SKM-1 (cell line): ENCODE measurements at regions not wholly inside any gene's neighbourhood (a gene's known extent, or its start where the extent isn't known, plus 50 kb on each side); places are given as distances from the start of the nearest gene placed in this dataset.
"Not testable (repeated sequence)": the region's sequence is repeated elsewhere in the genome, so short reads cannot be mapped to it uniquely, and the experiment has no call there.

ENCODE experiments used
- DNase-seq: peaks from one replicate; lab custom pipeline; 2025; ENCODE audit not compliant: unreplicated experiment; lab: John Stamatoyannopoulos, UW

DNA sequence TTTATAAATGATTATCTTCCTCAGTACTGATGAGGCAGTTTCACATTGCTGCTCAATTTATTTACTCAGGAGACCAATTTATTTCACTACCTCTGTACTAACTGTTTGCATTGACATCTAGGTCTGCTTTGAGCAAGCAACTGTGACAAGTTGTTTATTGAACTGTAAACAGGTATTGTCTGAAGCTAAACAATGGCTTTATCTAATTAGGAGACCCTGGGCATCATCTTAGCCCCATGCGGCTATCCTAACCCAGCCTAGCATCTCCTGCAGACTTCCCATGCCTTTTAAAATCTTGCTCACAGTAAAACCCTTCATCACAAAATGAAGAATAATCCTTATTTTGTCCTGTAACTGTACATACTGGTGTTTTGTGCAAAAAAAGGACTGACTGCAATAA is 348.2 kb downstream of the RWDD3 start:
- DNase-seq = no peak

DNA sequence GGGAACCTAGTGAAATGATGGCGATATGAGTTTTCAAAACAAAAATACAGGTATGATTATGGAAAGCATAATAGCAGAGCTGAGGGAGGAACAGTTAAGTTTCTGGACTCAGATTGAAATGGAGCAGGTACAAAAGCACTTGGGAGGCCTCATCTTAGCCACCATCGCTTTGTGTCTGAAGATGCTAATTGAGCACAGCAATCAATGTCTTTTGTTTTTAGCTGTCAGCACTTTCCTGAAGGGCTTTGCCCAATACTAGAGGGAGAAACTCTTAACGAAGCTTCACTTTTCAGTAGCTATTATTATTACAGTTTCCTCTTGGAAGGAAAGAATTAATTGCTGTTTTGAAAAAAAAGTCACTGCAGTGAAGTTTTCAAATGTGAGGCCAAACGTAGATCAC is 348.7 kb downstream of the RWDD3 start:
- no peak for DNase-seq

DNA sequence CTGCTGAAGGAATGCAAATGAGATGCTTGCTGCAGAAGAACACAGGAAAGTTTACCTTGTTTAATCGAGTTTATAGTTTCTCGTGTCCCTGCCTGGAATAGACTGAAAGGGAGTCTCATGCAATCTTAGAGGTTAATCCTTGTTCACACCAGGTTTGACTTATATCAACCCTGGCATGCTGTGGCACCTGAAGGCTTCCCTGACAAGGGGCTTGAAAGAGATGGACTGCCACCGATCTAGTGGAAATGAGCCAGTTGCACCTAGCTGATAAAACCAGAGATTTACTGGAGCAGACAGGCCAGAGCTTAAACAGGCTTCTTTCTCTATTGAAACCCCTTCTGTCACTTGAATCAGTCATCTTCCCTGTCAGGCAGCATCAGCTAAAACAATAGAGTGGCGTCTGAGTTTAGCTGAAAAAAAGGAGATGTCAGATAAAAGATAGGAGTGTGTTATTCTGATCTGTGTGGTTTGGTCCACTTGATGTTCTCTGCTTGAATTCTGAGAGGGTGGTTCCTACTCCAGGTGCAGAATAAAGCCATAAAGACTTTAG is 349.7 kb downstream of the RWDD3 start:
- DNase-seq = no peak

DNA sequence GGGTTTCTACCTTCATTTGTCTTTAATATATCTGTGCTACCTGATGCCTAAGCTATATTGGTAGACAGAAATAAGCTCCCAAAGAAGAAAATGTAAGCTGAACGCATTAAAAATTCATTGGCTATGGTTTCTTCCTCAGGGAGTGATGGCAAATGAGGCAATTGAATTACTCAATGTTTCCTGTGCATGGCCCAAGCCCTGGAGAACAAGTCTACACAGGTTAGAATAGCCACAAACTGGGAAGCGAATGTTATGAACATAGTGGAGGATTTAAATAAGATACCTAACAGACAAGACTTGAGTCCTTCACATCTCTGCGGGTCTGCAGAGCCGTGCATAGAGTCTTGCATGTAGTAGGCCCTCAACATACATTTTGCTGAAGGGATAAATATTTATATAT is 350.3 kb downstream of the RWDD3 start:
- DNase-seq = no peak

DNA sequence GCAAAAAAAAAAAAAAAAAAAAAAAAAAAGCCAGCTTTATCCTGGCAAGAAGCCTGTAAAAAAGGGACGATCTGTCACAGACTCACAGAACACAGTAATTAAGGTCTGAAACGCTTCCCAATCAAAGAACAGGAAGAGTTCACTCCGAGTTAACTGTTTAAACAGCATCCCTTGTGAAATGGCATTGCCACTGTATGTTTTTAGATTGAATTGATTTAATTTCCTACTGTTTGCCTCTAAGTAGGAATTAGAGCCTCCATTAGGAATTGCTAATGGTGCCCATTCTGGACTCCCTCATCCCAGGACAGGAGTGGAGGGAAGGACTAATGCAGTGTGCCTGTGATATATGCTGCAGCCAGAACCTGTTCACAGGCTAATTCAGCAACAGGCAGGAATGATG is 370.8 kb downstream of the RWDD3 start:
- DNase-seq = no peak

DNA sequence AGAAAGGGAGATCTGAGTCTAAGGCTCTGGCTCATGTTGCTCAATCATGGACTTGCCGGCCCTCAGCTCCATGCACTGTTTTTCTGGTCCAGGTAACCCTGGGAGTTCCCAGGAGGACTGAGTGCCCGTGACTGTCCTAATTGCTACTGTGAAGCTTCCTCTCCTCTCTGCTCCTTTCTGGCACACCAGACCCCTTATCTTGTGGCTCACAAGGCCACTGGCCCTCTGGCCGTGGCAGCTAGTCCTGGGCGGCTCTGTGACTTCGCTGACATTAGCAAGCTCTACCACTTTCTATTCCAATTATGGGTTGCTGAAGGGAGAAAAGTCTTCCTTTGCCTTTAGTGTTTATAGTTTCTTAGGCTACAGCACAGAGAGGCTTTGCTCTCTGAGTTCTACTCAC is 380.2 kb downstream of the RWDD3 start:
- DNase-seq = no peak

DNA sequence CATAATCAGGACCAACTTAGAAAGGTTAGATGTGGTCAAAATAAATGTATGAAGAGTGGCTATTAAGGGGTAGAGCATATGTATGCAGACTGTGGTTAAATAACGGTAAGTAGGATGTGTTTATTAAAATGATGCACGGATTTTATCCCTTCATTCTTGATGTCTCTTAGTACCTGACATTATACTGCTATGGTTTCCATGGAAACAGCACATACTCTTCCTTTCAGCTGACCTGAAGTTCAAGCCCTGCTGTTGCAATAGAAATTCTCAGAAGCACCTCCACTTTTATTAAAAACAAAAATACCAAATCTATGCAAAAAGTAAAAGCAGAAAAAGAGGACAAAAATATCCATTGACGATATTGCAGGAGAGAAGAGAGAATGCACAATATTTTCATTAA is 381.4 kb downstream of the RWDD3 start:
- DNase-seq = no peak

DNA sequence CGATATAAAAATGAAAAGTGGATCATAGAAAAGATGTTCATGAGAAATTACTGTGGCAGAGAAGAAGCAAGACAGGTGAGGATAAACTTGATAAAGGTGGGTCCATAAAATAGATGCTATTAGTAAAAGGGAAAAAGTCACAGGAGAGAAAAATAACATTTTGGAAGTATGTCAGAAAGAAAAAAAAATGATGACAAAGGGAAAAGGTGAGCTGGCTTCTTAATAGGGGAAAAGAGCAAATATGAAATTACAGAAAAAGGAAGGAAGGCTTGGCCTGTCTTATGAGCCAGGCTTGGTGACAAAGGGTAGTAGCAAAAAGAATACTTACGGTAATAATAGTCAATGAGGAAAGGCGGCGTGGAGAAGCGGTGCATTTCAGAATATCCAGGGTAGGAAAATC is 386.1 kb downstream of the RWDD3 start:
- no peak for DNase-seq

DNA sequence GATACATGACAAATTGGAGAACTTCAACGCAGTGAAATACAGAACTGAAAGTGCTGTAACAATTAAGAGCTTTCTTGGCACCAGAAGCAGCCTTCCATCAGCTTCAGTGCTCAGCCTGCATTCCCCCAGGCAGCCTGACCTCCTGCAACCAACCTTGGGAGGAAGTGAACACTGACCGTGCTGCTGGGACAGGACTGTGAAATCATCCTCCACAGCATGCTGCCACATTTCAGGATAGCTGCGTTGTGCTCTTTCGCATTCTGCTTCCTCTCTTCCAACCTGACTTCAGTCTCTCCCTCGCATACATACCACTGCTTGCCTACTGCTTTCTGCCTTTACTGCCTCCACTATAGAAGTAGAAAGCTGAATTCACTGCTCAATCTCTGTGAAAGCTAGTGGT is 388.6 kb downstream of the RWDD3 start:
- peak; percentile 22 for DNase-seq

DNA sequence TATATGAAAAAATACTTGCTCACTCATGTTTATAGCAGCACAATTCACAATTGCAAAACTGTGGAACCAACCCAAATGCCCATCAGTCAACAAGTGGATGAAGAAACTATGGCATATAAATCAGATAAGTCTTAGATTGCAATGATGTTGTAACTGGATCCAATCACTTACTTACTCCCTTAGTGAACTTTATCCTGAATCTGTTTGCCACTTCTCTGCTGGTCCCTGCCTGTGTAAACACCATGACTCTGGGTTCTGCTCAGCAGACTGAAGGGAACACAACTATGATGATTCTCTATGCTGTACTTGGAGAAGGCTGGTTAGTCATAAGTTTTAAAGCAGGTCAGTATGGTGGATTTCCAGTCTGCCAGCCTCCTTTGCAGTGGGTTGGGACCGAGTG is 391.2 kb downstream of the RWDD3 start:
- no peak for DNase-seq

DNA sequence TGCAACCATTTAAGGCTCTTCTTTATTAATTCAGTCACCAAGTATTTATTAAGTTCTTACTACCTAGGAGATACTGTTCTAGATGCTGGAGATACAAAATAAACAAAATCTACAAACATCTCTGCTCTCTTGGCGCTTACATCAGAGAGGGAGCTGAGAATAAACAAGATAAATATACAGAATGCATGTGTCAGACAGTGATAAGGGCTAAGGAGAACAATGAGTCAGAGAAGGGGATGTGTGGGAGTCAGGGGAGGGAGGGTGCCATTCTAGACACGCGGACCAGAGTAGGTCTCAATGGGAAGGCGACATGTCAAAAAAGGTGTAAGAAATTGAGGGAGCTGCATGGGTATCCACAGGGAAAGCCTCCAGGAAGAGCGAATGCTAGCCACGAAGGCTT is 393.2 kb downstream of the RWDD3 start:
- no peak for DNase-seq

DNA sequence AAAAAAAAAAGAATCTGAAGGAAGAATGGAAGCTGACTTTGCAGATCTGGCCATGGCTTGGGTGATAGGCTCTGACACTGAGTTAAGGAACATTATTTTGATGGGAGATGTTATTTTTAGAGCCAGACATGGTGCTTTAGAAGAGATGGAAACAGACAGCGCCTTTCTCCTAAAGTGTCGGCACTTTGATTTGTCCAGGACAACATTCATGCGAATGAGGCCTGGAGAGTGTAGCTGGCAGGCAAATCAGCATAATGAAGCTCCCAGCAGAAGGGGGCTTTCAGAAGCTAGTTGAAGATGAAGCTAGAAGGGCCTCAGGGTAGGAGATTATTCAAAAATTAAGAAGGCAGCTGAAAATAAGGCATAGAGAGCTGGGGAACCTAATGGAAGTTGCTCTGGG is 397.7 kb downstream of the RWDD3 start:
- DNase-seq = no peak

DNA sequence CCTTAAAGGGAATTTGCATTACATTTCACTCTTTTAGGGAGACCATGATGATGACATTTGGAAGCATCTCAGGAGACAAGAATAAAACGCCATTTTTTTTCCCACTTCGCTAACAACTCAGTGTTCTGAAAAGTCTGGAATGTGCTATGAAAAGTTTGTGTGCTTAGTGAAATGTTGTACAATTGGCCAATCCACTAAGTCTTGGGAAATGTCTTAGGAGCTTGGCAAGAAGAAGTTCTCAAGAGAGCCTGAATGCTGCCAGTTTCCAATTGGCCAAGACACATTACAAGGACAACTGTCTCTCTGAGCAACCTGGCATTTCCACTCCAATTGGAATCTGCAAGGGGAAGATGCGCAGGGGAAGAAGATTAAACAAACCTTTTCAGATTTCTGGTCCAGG is 401.8 kb downstream of the RWDD3 start:
- no peak for DNase-seq

DNA sequence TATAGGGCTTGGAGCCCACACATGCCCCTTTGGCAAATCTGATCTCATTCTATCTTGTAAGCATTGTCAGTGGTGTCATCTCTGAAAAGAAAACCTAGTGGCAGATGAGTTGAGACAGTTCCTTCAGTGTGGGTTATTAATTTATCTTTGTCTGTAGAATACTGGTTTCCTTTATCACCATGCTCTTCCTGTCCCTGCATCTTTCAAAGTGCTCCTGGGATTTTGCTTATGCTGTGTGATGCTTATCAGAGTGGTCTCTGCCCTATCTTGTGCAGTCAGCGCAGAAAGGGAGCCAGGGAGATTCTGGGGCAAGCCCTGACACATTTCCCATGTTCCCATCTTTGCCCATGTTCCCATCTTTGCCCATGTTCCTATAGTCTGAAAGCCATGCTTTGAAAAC is 402.9 kb downstream of the RWDD3 start:
- DNase-seq = no peak

DNA sequence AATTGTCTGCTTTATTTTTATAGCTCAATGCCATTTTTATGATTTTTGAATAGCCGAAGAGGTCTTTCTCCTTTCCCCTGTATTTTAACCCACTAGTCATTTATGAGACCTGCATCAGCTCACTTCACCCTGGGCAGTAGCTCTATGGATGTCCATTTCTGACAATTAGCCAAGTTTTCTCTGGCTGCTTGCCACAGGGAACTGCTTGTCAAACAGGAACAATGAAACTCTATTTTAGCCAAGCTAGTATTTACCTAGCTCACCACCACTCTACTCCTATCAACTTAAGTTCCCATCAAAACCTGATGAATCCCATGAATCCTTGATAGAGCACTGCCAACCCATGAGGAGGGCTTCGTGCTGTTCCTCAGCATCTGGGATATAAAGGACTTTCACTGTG is 406.7 kb downstream of the RWDD3 start:
- DNase-seq = no peak

DNA sequence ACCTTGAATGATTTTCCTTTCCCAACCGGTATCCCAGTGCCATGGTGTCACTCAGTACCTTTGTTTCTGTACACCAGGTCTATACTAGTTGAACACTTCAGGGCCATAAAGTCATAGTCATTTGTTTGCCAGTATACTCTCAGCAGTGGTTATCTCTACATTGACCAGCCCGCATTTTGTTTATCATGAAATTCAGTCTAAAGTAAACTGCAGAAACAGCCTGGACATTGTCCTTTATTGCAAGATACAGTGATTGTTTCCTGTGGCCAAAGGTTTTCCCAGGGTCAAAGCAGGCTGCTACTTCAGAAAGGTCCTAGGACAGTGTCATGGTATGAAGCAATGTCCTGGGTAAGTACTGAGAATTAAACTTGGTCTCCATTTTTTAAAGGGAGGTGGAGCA is 407.4 kb downstream of the RWDD3 start:
- DNase-seq = no peak

DNA sequence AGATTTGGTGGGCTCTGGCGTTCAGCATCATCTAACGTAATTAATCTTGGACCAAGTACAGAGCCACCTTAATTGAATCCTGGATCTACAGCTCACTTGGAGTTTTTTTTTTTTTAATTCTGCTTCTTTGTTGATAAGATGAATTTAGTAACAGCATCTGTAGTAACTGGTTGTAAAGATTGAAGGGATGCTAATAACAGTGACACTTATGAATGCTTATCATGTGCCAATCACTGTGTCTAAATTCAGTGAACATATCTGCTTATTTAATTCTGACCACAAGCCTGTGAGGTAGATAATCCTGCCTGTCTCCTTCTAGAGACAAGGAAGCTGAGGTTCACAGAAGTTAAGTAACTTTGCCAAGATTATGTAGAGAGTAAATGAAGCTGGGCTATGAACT is 408.0 kb downstream of the RWDD3 start:
- no peak for DNase-seq

DNA sequence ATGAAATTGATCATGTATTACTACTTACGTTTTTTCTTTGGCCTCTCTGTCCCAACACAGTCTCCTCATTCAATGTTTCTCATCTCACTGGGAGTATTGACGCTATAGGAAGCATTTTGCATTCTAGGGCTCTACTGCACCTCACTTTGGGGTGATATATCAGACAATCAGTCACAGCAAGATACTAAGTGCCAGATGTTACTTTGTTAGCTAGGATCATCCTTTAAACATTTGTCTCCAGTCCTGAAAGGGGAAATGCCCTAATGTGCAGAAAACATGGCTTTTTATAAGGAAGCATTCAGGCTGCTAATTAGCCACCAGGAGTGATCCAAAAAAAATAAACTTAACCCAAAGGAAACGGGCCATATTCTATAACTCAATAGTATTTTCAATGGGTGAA is 409.1 kb downstream of the RWDD3 start:
- DNase-seq = no peak

DNA sequence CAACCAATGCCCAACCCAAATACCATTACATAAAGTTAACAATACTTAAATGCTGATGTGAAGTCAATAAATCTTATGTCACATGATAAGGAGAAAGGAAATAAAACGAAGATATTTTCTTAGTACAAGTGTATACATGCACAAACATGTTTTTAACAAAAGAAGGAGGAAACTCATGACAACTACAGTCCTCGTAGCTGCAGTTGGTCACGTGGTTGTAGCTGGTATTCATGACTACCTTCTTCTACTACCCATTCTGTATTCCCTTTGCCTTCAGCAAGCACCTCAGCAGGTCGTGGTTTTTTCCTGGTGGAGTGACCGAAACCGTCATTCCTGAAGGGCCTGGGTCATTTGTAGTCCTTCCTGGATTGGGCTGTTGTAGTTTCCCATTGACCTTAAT is 411.1 kb downstream of the RWDD3 start:
- DNase-seq = not testable (repeated sequence)

DNA sequence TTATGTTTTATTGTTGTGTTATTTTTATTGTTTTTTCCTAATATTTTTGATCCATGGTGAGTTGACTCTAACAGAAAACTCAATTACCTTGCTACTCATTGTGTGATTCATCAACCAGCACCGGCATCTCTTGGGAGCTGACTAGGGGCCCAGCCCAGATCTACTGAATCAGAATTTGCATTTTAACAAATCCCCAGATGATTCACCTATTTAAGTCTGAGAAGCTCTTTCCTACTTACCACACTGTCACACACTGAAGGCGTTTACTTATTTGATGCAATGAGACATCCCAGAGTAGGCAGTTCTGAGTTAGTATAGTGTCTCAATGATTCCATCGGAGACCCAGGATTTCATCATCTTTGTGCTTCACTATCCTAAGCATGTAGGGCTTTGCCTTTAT is 416.6 kb downstream of the RWDD3 start:
- DNase-seq = no peak

DNA sequence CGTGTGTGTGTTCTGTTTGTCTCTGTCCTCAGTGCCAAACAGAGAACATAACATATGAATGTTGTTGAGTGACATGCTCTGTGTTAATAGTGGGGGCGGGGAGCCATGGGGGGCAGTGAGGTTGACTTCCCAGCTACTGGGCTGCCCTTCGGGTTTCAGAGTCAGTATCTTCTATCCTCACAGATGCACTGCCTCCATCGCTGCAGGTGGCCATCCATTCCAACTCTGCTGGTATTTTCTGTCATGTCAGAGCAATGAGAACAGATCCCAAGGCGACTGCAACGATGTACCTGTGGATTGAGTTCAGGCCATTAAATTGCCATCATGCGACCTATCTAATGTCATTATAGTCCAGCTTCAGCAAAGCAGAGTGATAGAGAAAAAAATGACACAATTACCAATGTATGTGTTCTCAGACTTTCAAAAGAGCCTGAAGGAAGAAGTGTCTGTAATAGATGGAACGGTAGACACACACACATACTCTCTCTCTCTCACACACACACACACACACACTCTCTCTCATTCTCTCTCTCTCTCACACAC is 418.5 kb downstream of the RWDD3 start:
- no peak for DNase-seq

DNA sequence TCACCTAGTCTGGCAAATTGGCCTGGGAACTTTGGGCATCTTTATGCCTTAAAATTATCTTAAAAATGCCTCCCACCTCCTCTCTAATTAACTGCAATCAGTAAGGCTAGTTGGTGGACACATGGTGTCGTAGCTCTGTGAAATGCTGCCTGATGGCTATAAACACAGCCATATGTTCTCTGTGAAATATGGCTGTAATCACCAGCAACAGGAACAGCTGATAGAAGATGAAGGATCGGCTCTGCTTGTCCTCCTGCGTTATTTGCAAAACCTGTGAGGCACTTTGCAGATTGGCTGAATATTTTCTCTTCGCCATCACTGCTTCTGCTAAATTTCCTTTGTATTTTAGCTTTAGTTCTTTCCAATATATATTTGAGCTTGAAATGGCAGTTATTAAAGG is 419.6 kb downstream of the RWDD3 start:
- DNase-seq = no peak

DNA sequence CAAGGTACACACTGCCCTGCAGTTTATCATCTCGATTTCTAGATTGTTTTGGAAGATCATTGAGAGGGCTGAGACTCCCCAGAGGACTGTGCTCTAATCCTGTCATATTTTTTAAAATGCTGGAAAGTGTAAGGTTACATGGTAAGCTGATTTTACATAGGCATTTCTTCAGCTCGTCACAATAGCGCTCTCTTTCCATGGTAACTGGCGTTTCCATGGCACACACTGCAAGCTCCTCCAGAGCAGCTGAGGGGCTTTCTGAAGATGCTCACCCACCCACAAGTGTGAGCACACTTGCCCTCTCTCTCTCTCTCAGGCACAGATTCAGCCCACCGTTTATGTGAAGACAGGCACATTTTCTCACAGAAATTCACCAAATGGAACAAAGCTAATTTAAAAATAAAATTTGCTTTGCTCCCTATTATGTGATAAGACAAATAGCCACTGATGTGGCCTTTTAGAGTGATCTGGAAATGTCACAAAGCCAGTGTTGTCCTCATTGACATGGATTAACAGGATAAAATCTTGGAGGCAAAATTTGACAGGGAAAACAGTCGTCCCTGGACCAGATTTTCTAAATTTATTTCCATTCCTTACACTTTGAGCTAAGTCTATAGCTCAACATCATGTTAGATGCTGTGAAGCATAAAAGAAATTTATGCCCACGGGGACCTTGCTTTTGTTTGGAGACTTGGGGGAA is 421.5 kb downstream of the RWDD3 start:
- DNase-seq = no peak
